ENCODE measurements at regions not wholly inside any gene's neighbourhood (a gene's known extent, or its start where the extent isn't known, plus 50 kb on each side); places are given as distances from the start of the nearest gene placed in this dataset.

DNA sequence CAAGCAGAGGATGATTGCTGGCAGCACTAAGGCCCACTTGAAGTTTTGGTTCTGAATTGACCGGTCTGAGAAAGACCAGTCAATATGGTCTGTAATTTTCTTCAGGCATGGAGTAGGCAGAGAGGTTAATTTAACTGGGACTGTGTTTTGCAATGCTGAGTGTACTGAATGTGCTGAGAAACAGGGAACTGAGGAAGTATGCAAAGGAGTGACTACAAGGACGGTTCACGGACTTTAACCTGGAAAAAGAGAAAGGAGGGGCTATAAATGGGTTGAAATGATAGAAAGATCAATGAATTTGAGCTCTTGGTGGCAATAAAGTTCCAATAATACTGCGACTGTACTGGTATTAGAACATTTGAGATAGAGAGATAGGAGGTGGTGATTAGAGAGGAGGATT lies 84.5 kb downstream of the MAGEB17 start:
- TF ChIP-seq, protein P1, sequence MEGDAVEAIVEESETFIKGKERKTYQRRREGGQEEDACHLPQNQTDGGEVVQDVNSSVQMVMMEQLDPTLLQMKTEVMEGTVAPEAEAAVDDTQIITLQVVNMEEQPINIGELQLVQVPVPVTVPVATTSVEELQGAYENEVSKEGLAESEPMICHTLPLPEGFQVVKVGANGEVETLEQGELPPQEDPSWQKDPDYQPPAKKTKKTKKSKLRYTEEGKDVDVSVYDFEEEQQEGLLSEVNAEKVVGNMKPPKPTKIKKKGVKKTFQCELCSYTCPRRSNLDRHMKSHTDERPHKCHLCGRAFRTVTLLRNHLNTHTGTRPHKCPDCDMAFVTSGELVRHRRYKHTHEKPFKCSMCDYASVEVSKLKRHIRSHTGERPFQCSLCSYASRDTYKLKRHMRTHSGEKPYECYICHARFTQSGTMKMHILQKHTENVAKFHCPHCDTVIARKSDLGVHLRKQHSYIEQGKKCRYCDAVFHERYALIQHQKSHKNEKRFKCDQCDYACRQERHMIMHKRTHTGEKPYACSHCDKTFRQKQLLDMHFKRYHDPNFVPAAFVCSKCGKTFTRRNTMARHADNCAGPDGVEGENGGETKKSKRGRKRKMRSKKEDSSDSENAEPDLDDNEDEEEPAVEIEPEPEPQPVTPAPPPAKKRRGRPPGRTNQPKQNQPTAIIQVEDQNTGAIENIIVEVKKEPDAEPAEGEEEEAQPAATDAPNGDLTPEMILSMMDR (conservative IDR thresholded peaks at IDR 0.05) = no peak
- no peak for TF ChIP-seq ZFX (IDR thresholded peaks at IDR 0.05)
